CD4-positive, alpha-beta T cell treated with Interleukin-15 for 4 hours (primary cell): ENCODE measurements at regions not wholly inside any gene's neighbourhood (a gene's known extent, or its start where the extent isn't known, plus 50 kb on each side); places are given as distances from the start of the nearest gene placed in this dataset.

Experiments used
- DNase-seq: peaks from one replicate; pipeline ENCODE4 v3.0.0-alpha.2; 2020; ENCODE audit warnings: low spot score

- DNase-seq = no peak
These were observed 350.8 kb upstream of the KLF3 start for GRCh38 chr4:38313175-38313574.

- DNase-seq = no peak
These were observed 349.9 kb upstream of the KLF3 start for GRCh38 chr4:38313999-38314561.

GRCh38 chr4:38314663-38315062 lies 349.3 kb upstream of the KLF3 start:
- no peak for DNase-seq

- no peak for DNase-seq
These were observed 348.7 kb upstream of the KLF3 start for GRCh38 chr4:38315286-38315685.

- DNase-seq = no peak
These were observed 348.0 kb upstream of the KLF3 start for GRCh38 chr4:38316045-38316444.

- DNase-seq = no peak
These were observed 346.8 kb upstream of the KLF3 start for GRCh38 chr4:38317041-38317674.

- peak; percentile 71 for DNase-seq
These were observed 345.1 kb upstream of the KLF3 start for GRCh38 chr4:38318737-38319455.

- DNase-seq = peak; percentile 91
These were observed 344.3 kb upstream of the KLF3 start for GRCh38 chr4:38319456-38320342.

- DNase-seq = no peak
These were observed 343.7 kb upstream of the KLF3 start for GRCh38 chr4:38320343-38320695.

- DNase-seq = no peak
These were observed 343.2 kb upstream of the KLF3 start for GRCh38 chr4:38320833-38321232.

- DNase-seq = no peak
These were observed 341.3 kb upstream of the KLF3 start for GRCh38 chr4:38322714-38323113.

GRCh38 chr4:38323141-38323641 lies 340.8 kb upstream of the KLF3 start:
- DNase-seq = no peak

- no peak for DNase-seq
These were observed 339.0 kb upstream of the KLF3 start for GRCh38 chr4:38324861-38325628.

- no peak for DNase-seq
These were observed 338.4 kb upstream of the KLF3 start for GRCh38 chr4:38325629-38325913.

- no peak for DNase-seq
These were observed 337.5 kb upstream of the KLF3 start for GRCh38 chr4:38326499-38326898.

- no peak for DNase-seq
These were observed 336.8 kb upstream of the KLF3 start for GRCh38 chr4:38327174-38327573.

GRCh38 chr4:38328989-38329729 lies 334.8 kb upstream of the KLF3 start:
- peak; percentile 48 for DNase-seq

- DNase-seq = no peak
These were observed 333.7 kb upstream of the KLF3 start for GRCh38 chr4:38330321-38330720.

- DNase-seq = no peak
These were observed 333.1 kb upstream of the KLF3 start for GRCh38 chr4:38330936-38331335.

- DNase-seq = no peak
These were observed 331.3 kb upstream of the KLF3 start for GRCh38 chr4:38332699-38333098.

GRCh38 chr4:38333219-38333618 lies 330.8 kb upstream of the KLF3 start:
- DNase-seq = no peak
